Brain microvascular endothelial cell (primary cell): ENCODE measurements at regions not wholly inside any gene's neighbourhood (a gene's known extent, or its start where the extent isn't known, plus 50 kb on each side); places are given as distances from the start of the nearest gene placed in this dataset.
A peak's percentile ranks its signal among the peaks of the same experiment; 100 is the strongest.

Source experiments
- DNase-seq: peaks from one replicate; pipeline ENCODE4 v3.0.0-alpha.2; 2020
- H3K27ac ChIP-seq: fragments of 250-450 bp; sonication (Bioruptor Pico); 2 replicates; pipeline ENCODE4 v1.5.1; 2020; ENCODE audit warnings: mild to moderate bottlenecking, moderate library complexity
- H3K27me3 ChIP-seq: fragments of 250-450 bp; sonication (Bioruptor Pico); replicated peaks from 2 replicates; pipeline ENCODE4 v1.5.1; 2020; ENCODE audit warnings: mild to moderate bottlenecking
- H3K36me3 ChIP-seq: fragments of 250-450 bp; sonication (Bioruptor Pico); replicated peaks from 2 replicates; pipeline ENCODE4 v1.5.1; 2020; ENCODE audit warnings: mild to moderate bottlenecking
- H3K4me3 ChIP-seq: 2 replicates; pipeline ENCODE4 v1.5.1; 2011; ENCODE audit warnings: low read depth, mild to moderate bottlenecking, control low read depth, low read length, moderate library complexity
- CTCF ChIP-seq: IDR thresholded peaks from 2 replicates; pipeline ENCODE4 v1.5.1; 2011; ENCODE audit warnings: low read depth, mild to moderate bottlenecking, moderate library complexity, low read length, control low read depth, inconsistent platforms; ENCODE audit errors: missing control alignments
- in situ Hi-C: cut with HindIII; loops from 2 replicates; pipeline ENCODE4 v1.10.0; 2017; ENCODE audit warnings: low sequenced_read_pairs, low pct_ligation_motif_present

- Histone ChIP-seq H3K4me3 (no peak overlapping the region), H3K27ac (no peak overlapping the region), H3K27me3 (no peaks in the 10 kb centered on the region), H3K36me3 (no peaks in the 10 kb centered on the region)
- no peak for TF ChIP-seq CTCF
- in situ Hi-C loops: no loop called here
- peak; percentile 58 for DNase-seq
Observed at GRCh38 chr2:172673056-172673683, 62.5 kb upstream of the RAPGEF4 start.

GRCh38 chr2:172674034-172674967 lies 61.3 kb upstream of the RAPGEF4 start:
- no peaks in the 10 kb centered on the region for H3K27me3 ChIP-seq
- TF ChIP-seq CTCF: peak; percentile 76
- no peak overlapping the region for H3K4me3 ChIP-seq
- in situ Hi-C loops: no loop called here
- DNase-seq: peak; percentile 19
- H3K36me3 ChIP-seq: no peaks in the 10 kb centered on the region
- H3K27ac ChIP-seq: no peak overlapping the region

GRCh38 chr2:172674968-172675303 lies 60.7 kb upstream of the RAPGEF4 start:
- no peaks in the 10 kb centered on the region for H3K36me3 ChIP-seq
- no peak overlapping the region for H3K4me3 ChIP-seq
- DNase-seq: no peak
- in situ Hi-C loops: no loop called here
- no peak for TF ChIP-seq CTCF
- no peak overlapping the region for H3K27ac ChIP-seq
- H3K27me3 ChIP-seq: no peaks in the 10 kb centered on the region

GRCh38 chr2:172677363-172677762 lies 58.3 kb upstream of the RAPGEF4 start:
- no peak for DNase-seq
- in situ Hi-C loops: no loop called here
- no peaks in the 10 kb centered on the region for H3K27me3 ChIP-seq
- H3K4me3 ChIP-seq: no peak overlapping the region
- no peak for TF ChIP-seq CTCF
- no peak overlapping the region for H3K27ac ChIP-seq
- no peaks in the 10 kb centered on the region for H3K36me3 ChIP-seq

- no peak for DNase-seq
- H3K27me3 ChIP-seq: no peaks in the 10 kb centered on the region
- in situ Hi-C loops: no loop called here
- no peak overlapping the region for H3K27ac ChIP-seq
- no peaks in the 10 kb centered on the region for H3K36me3 ChIP-seq
- no peak for TF ChIP-seq CTCF
- H3K4me3 ChIP-seq: no peak overlapping the region
Observed at GRCh38 chr2:172680436-172681068, 55.1 kb upstream of the RAPGEF4 start.
